SK-N-SH (cell line): ENCODE measurements at regions not wholly inside any gene's neighbourhood (a gene's known extent, or its start where the extent isn't known, plus 50 kb on each side); places are given as distances from the start of the nearest gene placed in this dataset.

Experiments
- REST ChIP-seq: IDR thresholded peaks from 2 replicates; pipeline ENCODE4 v1.6.1; 2012; ENCODE audit warnings: mild to moderate bottlenecking, low read depth, low read length, moderate library complexity
- TAF1 ChIP-seq: IDR thresholded peaks from 2 replicates; pipeline ENCODE4 v1.6.1; 2012; ENCODE audit warnings: low read depth, mild to moderate bottlenecking, low read length, moderate library complexity, borderline replicate concordance
- TF ChIP-seq, protein P1 (sequence below): fragments of 200-600 bp; sonication (generic); IDR thresholded peaks from 2 replicates; pipeline ENCODE4 v1.6.1; 2017; ENCODE audit warnings: antibody characterized with exemption, mild to moderate bottlenecking, moderate library complexity

GRCh38 chr6:148240861-148241477 lies 101.7 kb upstream of the SASH1 start:
- TF ChIP-seq, protein P1, sequence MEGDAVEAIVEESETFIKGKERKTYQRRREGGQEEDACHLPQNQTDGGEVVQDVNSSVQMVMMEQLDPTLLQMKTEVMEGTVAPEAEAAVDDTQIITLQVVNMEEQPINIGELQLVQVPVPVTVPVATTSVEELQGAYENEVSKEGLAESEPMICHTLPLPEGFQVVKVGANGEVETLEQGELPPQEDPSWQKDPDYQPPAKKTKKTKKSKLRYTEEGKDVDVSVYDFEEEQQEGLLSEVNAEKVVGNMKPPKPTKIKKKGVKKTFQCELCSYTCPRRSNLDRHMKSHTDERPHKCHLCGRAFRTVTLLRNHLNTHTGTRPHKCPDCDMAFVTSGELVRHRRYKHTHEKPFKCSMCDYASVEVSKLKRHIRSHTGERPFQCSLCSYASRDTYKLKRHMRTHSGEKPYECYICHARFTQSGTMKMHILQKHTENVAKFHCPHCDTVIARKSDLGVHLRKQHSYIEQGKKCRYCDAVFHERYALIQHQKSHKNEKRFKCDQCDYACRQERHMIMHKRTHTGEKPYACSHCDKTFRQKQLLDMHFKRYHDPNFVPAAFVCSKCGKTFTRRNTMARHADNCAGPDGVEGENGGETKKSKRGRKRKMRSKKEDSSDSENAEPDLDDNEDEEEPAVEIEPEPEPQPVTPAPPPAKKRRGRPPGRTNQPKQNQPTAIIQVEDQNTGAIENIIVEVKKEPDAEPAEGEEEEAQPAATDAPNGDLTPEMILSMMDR, result no peak
- TF ChIP-seq REST (no peak), TAF1 (no peak)
